ENCODE measurements at regions not wholly inside any gene's neighbourhood (a gene's known extent, or its start where the extent isn't known, plus 50 kb on each side); places are given as distances from the start of the nearest gene placed in this dataset.

GRCh38 chr2:8479298-8479697 is 202.6 kb upstream of the ID2 start:
- TF ChIP-seq TAF1 (conservative IDR thresholded peaks at IDR 0.05) (no peak), EGR1 (IDR thresholded peaks at IDR 0.05; ENCODE audit: low read depth in 2 of 2) (no peak), REST (IDR thresholded peaks at IDR 0.05) (no peak), CTCF (IDR thresholded peaks at IDR 0.05; ENCODE audit: low read depth, low read length, missing input control) (no peak)
